ENCODE measurements at regions not wholly inside any gene's neighbourhood (a gene's known extent, or its start where the extent isn't known, plus 50 kb on each side); places are given as distances from the start of the nearest gene placed in this dataset.

GRCh38 chr4:58214376-58214775 is 1104.2 kb upstream of the IGFBP7 start:
- no peak for TF ChIP-seq ZFX (IDR thresholded peaks at IDR 0.05; ENCODE audit: borderline replicate concordance)
- TF ChIP-seq, protein P1, sequence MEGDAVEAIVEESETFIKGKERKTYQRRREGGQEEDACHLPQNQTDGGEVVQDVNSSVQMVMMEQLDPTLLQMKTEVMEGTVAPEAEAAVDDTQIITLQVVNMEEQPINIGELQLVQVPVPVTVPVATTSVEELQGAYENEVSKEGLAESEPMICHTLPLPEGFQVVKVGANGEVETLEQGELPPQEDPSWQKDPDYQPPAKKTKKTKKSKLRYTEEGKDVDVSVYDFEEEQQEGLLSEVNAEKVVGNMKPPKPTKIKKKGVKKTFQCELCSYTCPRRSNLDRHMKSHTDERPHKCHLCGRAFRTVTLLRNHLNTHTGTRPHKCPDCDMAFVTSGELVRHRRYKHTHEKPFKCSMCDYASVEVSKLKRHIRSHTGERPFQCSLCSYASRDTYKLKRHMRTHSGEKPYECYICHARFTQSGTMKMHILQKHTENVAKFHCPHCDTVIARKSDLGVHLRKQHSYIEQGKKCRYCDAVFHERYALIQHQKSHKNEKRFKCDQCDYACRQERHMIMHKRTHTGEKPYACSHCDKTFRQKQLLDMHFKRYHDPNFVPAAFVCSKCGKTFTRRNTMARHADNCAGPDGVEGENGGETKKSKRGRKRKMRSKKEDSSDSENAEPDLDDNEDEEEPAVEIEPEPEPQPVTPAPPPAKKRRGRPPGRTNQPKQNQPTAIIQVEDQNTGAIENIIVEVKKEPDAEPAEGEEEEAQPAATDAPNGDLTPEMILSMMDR (IDR thresholded peaks at IDR 0.05): no peak
- no peak overlapping the region for H3K27ac ChIP-seq

DNA sequence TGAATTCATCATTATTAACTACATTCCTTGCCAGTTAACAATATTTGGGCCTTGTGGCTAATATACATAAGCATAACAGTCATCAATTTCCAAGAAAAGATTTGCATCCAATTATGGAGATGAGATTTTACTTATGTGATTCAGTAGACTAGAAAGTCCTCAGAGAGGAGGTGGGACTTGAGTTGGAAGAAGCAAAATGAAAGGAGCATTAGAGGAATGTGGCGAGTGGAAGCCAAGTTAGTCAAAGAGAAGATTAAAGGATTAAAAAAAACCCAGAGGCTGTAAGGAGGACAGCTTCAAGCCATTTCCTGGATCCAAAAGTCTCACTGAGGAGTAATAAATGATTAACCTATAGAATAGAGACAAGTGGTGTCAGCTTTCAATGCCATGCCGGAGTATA is 1099.4 kb upstream of the IGFBP7 start:
- TF ChIP-seq, protein P1 (IDR thresholded peaks at IDR 0.05): no peak
- no peak for TF ChIP-seq ZFX (IDR thresholded peaks at IDR 0.05; ENCODE audit: borderline replicate concordance)
- no peak overlapping the region for H3K27ac ChIP-seq

- TF ChIP-seq ZFX (IDR thresholded peaks at IDR 0.05; ENCODE audit: borderline replicate concordance): no peak
- TF ChIP-seq, protein P1 (IDR thresholded peaks at IDR 0.05): no peak
Measured at GRCh38 chr4:58209001-58209400, 1098.8 kb upstream of the IGFBP7 start.

GRCh38 chr4:58205446-58206235 is 1095.5 kb upstream of the IGFBP7 start:
- TF ChIP-seq, protein P1 (IDR thresholded peaks at IDR 0.05): no peak
- no peak for TF ChIP-seq ZFX (IDR thresholded peaks at IDR 0.05; ENCODE audit: borderline replicate concordance)
- no peak overlapping the region for H3K27ac ChIP-seq

More at GRCh38 chr4:58209001-58209400, 1098.8 kb upstream of the IGFBP7 start:
- no peak overlapping the region for H3K27ac ChIP-seq

DNA sequence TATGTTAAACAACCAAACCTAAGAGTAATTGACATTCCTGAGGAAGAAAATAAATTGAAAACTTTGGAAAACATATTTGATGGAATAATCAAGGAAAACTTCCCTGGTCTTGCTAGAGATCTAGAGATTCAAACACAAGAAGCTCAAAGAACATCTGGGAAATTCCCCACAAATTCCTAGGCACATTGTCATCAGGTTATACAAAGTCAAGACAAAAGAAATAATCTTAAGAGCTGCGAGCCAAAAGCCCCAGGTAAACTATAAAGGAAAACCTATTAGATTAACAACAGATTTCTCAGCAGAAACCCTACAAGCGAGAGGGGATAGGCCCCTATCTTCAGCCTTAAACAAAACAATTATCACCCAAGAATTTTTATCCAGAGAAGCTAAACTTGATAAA is 1082.0 kb upstream of the IGFBP7 start:
- H3K27ac ChIP-seq: no peak overlapping the region
- TF ChIP-seq, protein P1 (IDR thresholded peaks at IDR 0.05): no peak
- TF ChIP-seq ZFX (IDR thresholded peaks at IDR 0.05; ENCODE audit: borderline replicate concordance): no peak

DNA sequence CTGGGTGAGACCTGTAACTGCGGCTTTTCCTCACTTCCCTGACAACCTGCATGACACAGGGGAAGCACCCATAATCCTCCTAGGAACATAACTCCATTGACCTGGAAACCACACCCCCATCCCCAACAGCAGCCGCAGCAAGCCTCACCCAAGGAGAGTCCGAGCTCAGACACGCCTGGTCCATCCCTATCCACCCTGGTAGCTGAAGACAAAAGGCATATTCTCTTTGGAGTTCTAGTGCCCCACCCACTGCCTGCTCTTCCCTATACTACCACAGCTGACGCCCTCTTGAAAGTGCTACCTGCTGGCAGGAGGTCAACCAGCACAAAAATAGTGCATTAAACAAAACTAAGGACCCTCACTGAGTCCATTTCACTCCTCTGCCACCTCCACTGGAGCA is 1080.9 kb upstream of the IGFBP7 start:
- TF ChIP-seq, protein P1 (IDR thresholded peaks at IDR 0.05): no peak
- TF ChIP-seq ZFX (IDR thresholded peaks at IDR 0.05; ENCODE audit: borderline replicate concordance): no peak
- H3K27ac ChIP-seq: no peak overlapping the region

DNA sequence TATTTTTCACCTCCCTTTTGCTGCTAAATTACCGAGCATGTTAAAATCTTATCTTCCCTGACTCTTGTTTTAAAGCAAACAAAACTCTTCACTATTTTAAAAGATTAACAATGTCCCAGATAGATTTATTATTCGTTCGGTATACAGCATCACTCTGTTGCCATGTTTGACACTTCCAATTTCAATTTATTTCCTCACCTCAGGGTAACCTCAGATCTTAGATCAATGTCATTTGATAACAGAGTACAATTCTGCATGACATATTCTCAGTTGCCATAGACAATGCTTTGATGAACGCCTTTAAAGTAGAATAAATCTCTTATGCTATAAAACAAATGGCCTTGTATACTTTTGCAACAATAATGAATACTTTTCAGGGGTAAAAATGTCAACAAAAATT is 1078.1 kb upstream of the IGFBP7 start:
- TF ChIP-seq, protein P1 (IDR thresholded peaks at IDR 0.05): no peak
- no peak for TF ChIP-seq ZFX (IDR thresholded peaks at IDR 0.05; ENCODE audit: borderline replicate concordance)
- H3K27ac ChIP-seq: no peak overlapping the region

All from 22Rv1 (cell line).